Stomach (tissue), 4 donors: ENCODE measurements at regions not wholly inside any gene's neighbourhood (a gene's known extent, or its start where the extent isn't known, plus 50 kb on each side); places are given as distances from the start of the nearest gene placed in this dataset.
"Not testable (repeated sequence)": the region's sequence is repeated elsewhere in the genome, so short reads cannot be mapped to it uniquely, and the experiment has no call there.

ENCODE experiments used
- CTCF ChIP-seq, 7 experiments: fragments of 450-650 bp in 4 of 7; fragments of 200-600 bp in 3 of 7; sonication (generic) in 3 of 7; IDR thresholded peaks; one replicate each; pipeline ENCODE4 v1.5.1; 2016 to 2019; ENCODE audit warnings: antibody characterized with exemption in 7 of 7, control low read depth in 2 of 7, mild to moderate bottlenecking in 1 of 7
- POLR2A ChIP-seq, 4 donors: fragments of 450-650 bp; IDR thresholded peaks; one replicate each; pipeline ENCODE4 v1.6.1; 2016; ENCODE audit warnings: antibody characterized with exemption in 4 of 4, control low read depth in 2 of 4, mild to moderate bottlenecking in 1 of 4, moderate library complexity in 1 of 4
- POLR2AphosphoS5 ChIP-seq, 3 donors: sonication (generic); formaldehyde crosslinking; IDR thresholded peaks; one replicate each; pipeline ENCODE4 v1.6.1; 2016; ENCODE audit warnings: antibody characterized with exemption in 3 of 3

DNA sequence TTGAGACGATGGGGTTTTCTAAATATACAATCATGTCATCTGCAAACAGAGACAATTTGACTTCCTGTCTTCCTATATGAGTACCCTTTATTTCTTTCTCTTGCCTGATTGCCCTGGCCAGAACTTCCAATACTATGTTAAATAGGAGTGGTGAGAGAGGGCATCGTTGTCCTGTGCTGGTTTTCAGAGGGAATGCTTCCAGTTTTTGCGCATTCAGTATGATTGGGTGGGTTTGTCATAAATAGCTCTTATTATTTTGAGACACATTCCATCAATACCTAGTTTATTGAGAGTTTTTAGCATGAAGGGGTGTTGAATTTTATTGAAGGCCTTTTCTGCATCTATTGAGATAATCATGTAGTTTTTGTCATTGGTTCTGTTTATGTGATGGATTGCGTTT is 86.5 kb upstream of the SNX9 start:
- not testable (repeated sequence) for TF ChIP-seq CTCF, POLR2A, POLR2AphosphoS5 (IDR thresholded peaks at IDR 0.05)
